ENCODE measurements at regions not wholly inside any gene's neighbourhood (a gene's known extent, or its start where the extent isn't known, plus 50 kb on each side); places are given as distances from the start of the nearest gene placed in this dataset.

DNA sequence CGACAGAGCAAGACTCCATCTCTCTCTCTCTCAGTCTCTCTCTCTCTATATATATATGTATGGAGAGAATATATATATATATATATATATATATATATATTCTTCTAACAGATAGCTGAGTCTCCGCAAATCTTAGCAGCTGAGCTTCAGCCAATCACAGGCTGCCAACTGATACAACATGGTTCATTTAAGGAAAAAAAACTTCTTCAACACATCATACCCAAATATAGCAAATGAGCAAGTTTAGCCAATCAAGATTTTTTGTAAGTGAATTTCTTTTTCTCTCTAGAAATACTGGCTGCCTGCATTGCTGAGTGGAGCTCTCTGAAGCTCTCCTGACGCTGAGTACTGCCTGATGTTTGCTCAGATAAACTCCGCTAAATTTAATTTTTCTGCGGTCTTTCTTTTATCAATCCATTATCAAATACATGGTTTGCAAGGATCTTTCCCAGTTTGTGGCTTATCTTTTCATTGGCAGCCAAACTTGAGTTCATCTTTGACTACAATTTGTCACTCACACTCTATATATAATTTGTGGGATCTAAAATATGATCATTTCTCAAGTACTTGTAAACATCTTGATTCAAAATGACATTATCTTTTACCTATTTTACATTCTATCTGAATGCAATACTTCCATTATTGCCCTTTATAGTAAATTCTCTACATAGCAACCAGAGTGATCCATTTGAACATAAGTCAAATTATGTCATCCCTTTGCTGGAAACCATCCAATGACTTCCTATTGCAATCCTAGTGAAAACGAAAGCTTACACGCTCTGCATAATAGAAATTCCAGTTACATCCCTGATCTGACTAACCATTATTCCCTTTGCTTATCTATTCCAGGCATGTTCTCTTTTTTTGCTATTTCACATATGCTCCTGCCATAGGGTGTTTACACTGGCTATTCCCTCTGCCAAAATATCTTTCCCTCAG is 2131.7 kb downstream of the MRPL39 start:
- no peaks in the 10 kb centered on the region for H3K9me3 ChIP-seq (ENCODE audit: control insufficient read depth, insufficient read depth, low read length)
- no peaks in the 10 kb centered on the region for H3K27me3 ChIP-seq (ENCODE audit: control insufficient read depth, insufficient read depth, low read length)
- Mint-ChIP-seq H3K36me3 (no peaks in the 10 kb centered on the region), H3K9me3 (peaks cover 0 to 10% of the 10 kb centered on the region in 2 donors), H3K27ac (no peak overlapping the region), H3K4me1 (no peaks in the 10 kb centered on the region), H3K4me3 (no peak overlapping the region), H3K27me3 (ENCODE audit: low read depth in 2 of 2) (no peaks in the 10 kb centered on the region)
- TF ChIP-seq, protein P1, sequence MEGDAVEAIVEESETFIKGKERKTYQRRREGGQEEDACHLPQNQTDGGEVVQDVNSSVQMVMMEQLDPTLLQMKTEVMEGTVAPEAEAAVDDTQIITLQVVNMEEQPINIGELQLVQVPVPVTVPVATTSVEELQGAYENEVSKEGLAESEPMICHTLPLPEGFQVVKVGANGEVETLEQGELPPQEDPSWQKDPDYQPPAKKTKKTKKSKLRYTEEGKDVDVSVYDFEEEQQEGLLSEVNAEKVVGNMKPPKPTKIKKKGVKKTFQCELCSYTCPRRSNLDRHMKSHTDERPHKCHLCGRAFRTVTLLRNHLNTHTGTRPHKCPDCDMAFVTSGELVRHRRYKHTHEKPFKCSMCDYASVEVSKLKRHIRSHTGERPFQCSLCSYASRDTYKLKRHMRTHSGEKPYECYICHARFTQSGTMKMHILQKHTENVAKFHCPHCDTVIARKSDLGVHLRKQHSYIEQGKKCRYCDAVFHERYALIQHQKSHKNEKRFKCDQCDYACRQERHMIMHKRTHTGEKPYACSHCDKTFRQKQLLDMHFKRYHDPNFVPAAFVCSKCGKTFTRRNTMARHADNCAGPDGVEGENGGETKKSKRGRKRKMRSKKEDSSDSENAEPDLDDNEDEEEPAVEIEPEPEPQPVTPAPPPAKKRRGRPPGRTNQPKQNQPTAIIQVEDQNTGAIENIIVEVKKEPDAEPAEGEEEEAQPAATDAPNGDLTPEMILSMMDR (IDR thresholded peaks at IDR 0.05) = no peak
- no peaks in the 10 kb centered on the region for H3K36me3 ChIP-seq (ENCODE audit: control insufficient read depth, insufficient read depth, low read length)
- 84% methylated on average over 6 of the region's 7 CpGs for WGBS (ENCODE audit: insufficient coverage)
- H3K27ac ChIP-seq (ENCODE audit: low read length) = no peak overlapping the region
- no peak overlapping the region for H3K4me3 ChIP-seq (ENCODE audit: low read length)
- intact Hi-C loops (cut with micrococcal nuclease) = no loop called here
- no peaks in the 10 kb centered on the region for H3K4me1 ChIP-seq (ENCODE audit: control insufficient read depth, insufficient read depth, low read length)
- ATAC-seq (no peak), DNase-seq (no peak)

DNA sequence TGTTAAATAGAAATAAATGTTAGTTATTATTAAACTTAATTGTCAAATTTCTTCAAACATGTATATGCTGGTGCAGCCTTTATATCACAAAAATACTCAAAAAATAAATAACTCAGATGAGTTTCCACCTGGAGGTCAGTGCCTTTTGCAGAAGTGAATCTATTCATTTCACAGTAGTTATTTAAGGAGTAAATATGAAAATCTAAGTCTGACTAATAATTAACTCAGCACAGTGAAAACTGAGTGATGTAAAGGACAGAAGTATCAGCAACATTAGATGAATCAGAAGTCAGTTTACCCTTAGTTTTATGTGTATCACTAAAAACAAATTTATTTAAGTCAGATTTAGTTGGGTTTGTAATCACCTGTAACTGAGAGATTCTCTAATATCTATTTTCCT is 2135.4 kb downstream of the MRPL39 start:
- no peaks in the 10 kb centered on the region for H3K27me3 ChIP-seq (ENCODE audit: control insufficient read depth, insufficient read depth, low read length)
- DNase-seq (no peak), ATAC-seq (no peak)
- no peak overlapping the region for H3K27ac ChIP-seq (ENCODE audit: low read length)
- H3K4me3 Mint-ChIP-seq = no peak overlapping the region
- H3K4me1 Mint-ChIP-seq = no peaks in the 10 kb centered on the region
- H3K9me3 ChIP-seq (ENCODE audit: control insufficient read depth, insufficient read depth, low read length) = no peaks in the 10 kb centered on the region
- no peaks in the 10 kb centered on the region for H3K36me3 Mint-ChIP-seq
- no peaks in the 10 kb centered on the region for H3K36me3 ChIP-seq (ENCODE audit: control insufficient read depth, insufficient read depth, low read length)
- no peak overlapping the region for H3K27ac Mint-ChIP-seq
- TF ChIP-seq, protein P1 (IDR thresholded peaks at IDR 0.05) = no peak
- intact Hi-C loops (cut with micrococcal nuclease) = no loop called here
- no peaks in the 10 kb centered on the region for H3K27me3 Mint-ChIP-seq (ENCODE audit: low read depth in 2 of 2)
- H3K4me1 ChIP-seq (ENCODE audit: control insufficient read depth, insufficient read depth, low read length) = no peaks in the 10 kb centered on the region
- H3K4me3 ChIP-seq (ENCODE audit: low read length) = no peak overlapping the region
- H3K9me3 Mint-ChIP-seq = peaks cover 0 to 7% of the 10 kb centered on the region in 2 donors

DNA sequence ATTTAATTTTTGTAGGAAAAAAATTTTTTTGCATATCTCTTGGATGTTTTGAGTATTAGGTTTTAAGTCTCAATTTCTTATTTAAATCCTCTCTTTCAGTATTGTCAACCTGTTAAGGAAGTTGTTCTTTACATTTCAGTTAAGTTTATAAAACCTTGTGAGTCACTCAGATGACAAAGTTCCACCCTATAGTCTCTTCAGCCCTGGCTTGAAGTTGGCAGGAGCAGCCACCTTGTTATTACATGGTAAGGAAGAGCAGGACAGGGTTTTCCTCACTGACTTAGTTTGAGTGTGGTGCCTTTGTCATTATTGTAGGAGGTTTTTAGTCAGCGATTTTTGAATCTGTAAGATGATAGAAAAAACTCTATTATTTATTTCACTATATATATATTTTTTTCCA is 2143.9 kb downstream of the MRPL39 start:
- H3K4me3 ChIP-seq (ENCODE audit: low read length) = no peak overlapping the region
- no peaks in the 10 kb centered on the region for H3K36me3 Mint-ChIP-seq
- ATAC-seq (no peak), DNase-seq (no peak)
- intact Hi-C loops (cut with micrococcal nuclease) = no loop called here
- H3K36me3 ChIP-seq (ENCODE audit: control insufficient read depth, insufficient read depth, low read length) = no peaks in the 10 kb centered on the region
- H3K9me3 Mint-ChIP-seq = peaks cover 0 to 10% of the 10 kb centered on the region in 2 donors
- no peaks in the 10 kb centered on the region for H3K4me1 ChIP-seq (ENCODE audit: control insufficient read depth, insufficient read depth, low read length)
- TF ChIP-seq, protein P1 (IDR thresholded peaks at IDR 0.05) = no peak
- no peak overlapping the region for H3K4me3 Mint-ChIP-seq
- H3K9me3 ChIP-seq (ENCODE audit: control insufficient read depth, insufficient read depth, low read length) = no peaks in the 10 kb centered on the region
- H3K27ac Mint-ChIP-seq = no peak overlapping the region
- no peak overlapping the region for H3K27ac ChIP-seq (ENCODE audit: low read length)
- no peaks in the 10 kb centered on the region for H3K4me1 Mint-ChIP-seq
- no peaks in the 10 kb centered on the region for H3K27me3 ChIP-seq (ENCODE audit: control insufficient read depth, insufficient read depth, low read length)
- no CpG with 5 or more reads among the region's 1 CpG for WGBS (ENCODE audit: insufficient coverage)
- no peaks in the 10 kb centered on the region for H3K27me3 Mint-ChIP-seq (ENCODE audit: low read depth in 2 of 2)

DNA sequence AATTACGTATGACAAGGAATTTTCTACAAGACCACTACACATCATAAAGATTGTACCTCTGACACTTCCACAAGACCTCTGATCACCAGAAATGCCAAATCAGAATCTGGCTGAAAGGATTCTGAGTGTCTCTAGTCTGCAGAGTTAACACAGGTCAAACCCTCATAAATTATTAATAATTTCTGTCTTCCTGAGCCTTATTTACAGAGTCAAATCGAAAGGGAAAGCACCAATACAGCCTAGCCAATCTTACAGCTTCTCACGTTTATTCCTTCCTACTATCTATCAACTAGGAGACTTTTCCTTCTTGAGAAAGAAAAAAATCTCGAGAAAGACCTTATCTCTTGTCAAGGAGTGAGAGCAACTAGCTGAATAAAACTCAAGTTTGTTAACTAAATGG is 2151.6 kb downstream of the MRPL39 start:
- H3K4me1 ChIP-seq (ENCODE audit: control insufficient read depth, insufficient read depth, low read length) = no peaks in the 10 kb centered on the region
- no peaks in the 10 kb centered on the region for H3K4me1 Mint-ChIP-seq
- intact Hi-C loops (cut with micrococcal nuclease) = no loop called here
- H3K27ac Mint-ChIP-seq = no peak overlapping the region
- no peaks in the 10 kb centered on the region for H3K27me3 ChIP-seq (ENCODE audit: control insufficient read depth, insufficient read depth, low read length)
- no peak overlapping the region for H3K4me3 ChIP-seq (ENCODE audit: low read length)
- no peak for DNase-seq
- no peaks in the 10 kb centered on the region for H3K36me3 ChIP-seq (ENCODE audit: control insufficient read depth, insufficient read depth, low read length)
- peaks cover 2 to 3% of the 10 kb centered on the region in 2 donors for H3K9me3 Mint-ChIP-seq
- H3K27me3 Mint-ChIP-seq (ENCODE audit: low read depth in 2 of 2) = no peaks in the 10 kb centered on the region
- no peak overlapping the region for H3K27ac ChIP-seq (ENCODE audit: low read length)
- H3K9me3 ChIP-seq (ENCODE audit: control insufficient read depth, insufficient read depth, low read length) = no peaks in the 10 kb centered on the region
- 70% methylated on average over 4 of the region's 4 CpGs for WGBS (ENCODE audit: insufficient coverage)
- ATAC-seq = no peak
- no peaks in the 10 kb centered on the region for H3K36me3 Mint-ChIP-seq
- no peak overlapping the region for H3K4me3 Mint-ChIP-seq
- TF ChIP-seq, protein P1 (IDR thresholded peaks at IDR 0.05) = no peak

All from natural killer cell (primary cell).